ENCODE measurements at regions not wholly inside any gene's neighbourhood (a gene's known extent, or its start where the extent isn't known, plus 50 kb on each side); places are given as distances from the start of the nearest gene placed in this dataset.

DNA sequence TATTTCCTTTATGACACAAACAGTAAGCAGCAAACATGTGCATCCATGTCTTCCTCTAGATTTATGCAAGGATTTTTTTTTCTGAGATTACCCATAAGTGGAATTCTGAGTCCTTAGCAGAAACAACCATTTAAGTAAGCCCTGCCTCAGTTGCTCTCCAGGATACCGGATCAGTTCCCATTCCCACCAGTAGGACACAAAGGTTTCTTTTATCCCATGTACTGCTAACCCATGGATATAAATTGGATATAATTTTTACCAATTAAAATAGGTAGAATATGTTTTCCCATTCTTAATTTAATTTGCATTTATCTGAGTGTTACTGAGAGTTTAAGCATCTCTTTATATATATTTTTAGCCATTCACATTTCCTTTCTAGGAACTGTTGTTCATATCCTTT is 280.9 kb downstream of the FGFR2 start (continued):
- no peak for TF ChIP-seq SKIL (IDR thresholded peaks at IDR 0.05; ENCODE audit: low read depth, poor library complexity, severe bottlenecking)

DNA sequence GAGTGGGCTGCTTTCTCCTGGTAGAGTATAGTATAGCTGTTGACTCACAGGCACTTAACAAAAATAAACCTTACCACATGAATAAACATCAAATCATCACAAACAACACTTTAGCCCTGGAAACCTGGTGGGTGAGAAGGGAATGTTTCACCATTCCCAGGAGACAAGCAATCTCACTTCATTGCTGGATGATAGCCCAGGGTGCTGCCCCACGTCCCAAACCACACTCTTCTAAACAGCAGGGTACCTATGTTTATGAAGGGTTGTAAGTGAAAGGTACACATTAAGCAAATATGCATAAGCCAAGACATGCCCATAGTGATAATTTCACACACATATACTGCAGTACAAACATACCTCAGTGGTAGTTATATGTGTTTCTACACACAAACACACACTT is 276.2 kb downstream of the FGFR2 start:
- intact Hi-C loops (cut with micrococcal nuclease; ENCODE audit: unreplicated experiment), result no loop called here
- in situ Hi-C loops (cut with MboI), result no loop called here
- no peak overlapping the region for H3K4me2 ChIP-seq (ENCODE audit: control insufficient read depth, insufficient read depth)
- DNase-seq (ENCODE audit: low read depth, low spot score), result no peak
- ChIA-PET SMC1A (ENCODE audit: uncharacterized antibody, unreplicated experiment) (no interaction called here), RAD21 (ENCODE audit: unreplicated experiment) (no interaction called here), POLR2A (no interaction called here), CTCF (interaction anchor here (0.6 kb wide), 1 partner anchor 62 kb away, joined by 3 read pairs; no protein-coding TSS in a partner anchor)
- H3K4me1 ChIP-seq (ENCODE audit: control insufficient read depth, insufficient read depth, low read length), result no peaks in the 10 kb centered on the region
- H3K79me2 ChIP-seq (ENCODE audit: control insufficient read depth, insufficient read depth, low read length), result no peaks in the 10 kb centered on the region
- FAIRE-seq, result no peak
- no peak overlapping the region for H2AFZ ChIP-seq (ENCODE audit: control insufficient read depth, low read depth, low read length)
- WGBS (ENCODE audit: insufficient coverage, insufficient replicate concordance, low lambda C conversion rate, missing lambda C conversion rate), result 0% methylated on average over 1 of the region's 1 CpG
- no peaks in the 10 kb centered on the region for H4K20me1 ChIP-seq (ENCODE audit: control insufficient read depth, insufficient read depth)
- no peaks in the 10 kb centered on the region for H3K27me3 ChIP-seq (replicated peaks in 1 of 2; ENCODE audit: control insufficient read depth in 2 of 2, insufficient read depth in 2 of 2, low read length in 1 of 2)
- no peaks in the 10 kb centered on the region for H3K36me3 ChIP-seq (ENCODE audit: control insufficient read depth in 2 of 2, insufficient read depth in 2 of 2, low read length in 1 of 2)
- no peak for TF ChIP-seq TCF12 (IDR thresholded peaks at IDR 0.05; ENCODE audit: low read depth, low read length)
- no peak for TF ChIP-seq NFXL1 (IDR thresholded peaks at IDR 0.05; ENCODE audit: borderline replicate concordance)
- TF ChIP-seq HCFC1 (IDR thresholded peaks at IDR 0.05; ENCODE audit: low read length), result no peak
- no peak for TF ChIP-seq YY1 (IDR thresholded peaks at IDR 0.05; ENCODE audit: low read depth, low read length)
- no peak for TF ChIP-seq SREBF1 (IDR thresholded peaks at IDR 0.05; ENCODE audit: low read length)
- TF ChIP-seq MYC (IDR thresholded peaks at IDR 0.05; ENCODE audit: insufficient read depth, insufficient read length, insufficient replicate concordance, low read length, severe bottlenecking), result no peak
- no peak for TF ChIP-seq CBX5 (IDR thresholded peaks at IDR 0.05; ENCODE audit: low read depth)
- TF ChIP-seq HDAC2 (IDR thresholded peaks at IDR 0.05), result no peak
- TF ChIP-seq BRCA1 (IDR thresholded peaks at IDR 0.05; ENCODE audit: low read depth, low read length), result no peak
- TF ChIP-seq ZBED1 (IDR thresholded peaks at IDR 0.05; ENCODE audit: borderline replicate concordance), result no peak
- TF ChIP-seq ZNF622 (IDR thresholded peaks at IDR 0.05), result no peak
- no peak for TF ChIP-seq PML (IDR thresholded peaks at IDR 0.05; ENCODE audit: low read length)
- TF ChIP-seq, protein P1, sequence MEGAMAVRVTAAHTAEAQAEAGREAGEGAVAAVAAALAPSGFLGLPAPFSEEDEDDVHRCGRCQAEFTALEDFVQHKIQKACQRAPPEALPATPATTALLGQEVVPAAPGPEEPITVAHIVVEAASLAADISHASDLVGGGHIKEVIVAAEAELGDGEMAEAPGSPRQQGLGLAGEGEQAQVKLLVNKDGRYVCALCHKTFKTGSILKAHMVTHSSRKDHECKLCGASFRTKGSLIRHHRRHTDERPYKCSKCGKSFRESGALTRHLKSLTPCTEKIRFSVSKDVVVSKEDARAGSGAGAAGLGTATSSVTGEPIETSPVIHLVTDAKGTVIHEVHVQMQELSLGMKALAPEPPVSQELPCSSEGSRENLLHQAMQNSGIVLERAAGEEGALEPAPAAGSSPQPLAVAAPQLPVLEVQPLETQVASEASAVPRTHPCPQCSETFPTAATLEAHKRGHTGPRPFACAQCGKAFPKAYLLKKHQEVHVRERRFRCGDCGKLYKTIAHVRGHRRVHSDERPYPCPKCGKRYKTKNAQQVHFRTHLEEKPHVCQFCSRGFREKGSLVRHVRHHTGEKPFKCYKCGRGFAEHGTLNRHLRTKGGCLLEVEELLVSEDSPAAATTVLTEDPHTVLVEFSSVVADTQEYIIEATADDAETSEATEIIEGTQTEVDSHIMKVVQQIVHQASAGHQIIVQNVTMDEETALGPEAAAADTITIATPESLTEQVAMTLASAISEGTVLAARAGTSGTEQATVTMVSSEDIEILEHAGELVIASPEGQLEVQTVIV (IDR thresholded peaks at IDR 0.05; ENCODE audit: borderline replicate concordance, partially characterized antibody), result no peak
- TF ChIP-seq SMC3 (IDR thresholded peaks at IDR 0.05; ENCODE audit: borderline replicate concordance, low read length), result no peak
- TF ChIP-seq, protein P2, sequence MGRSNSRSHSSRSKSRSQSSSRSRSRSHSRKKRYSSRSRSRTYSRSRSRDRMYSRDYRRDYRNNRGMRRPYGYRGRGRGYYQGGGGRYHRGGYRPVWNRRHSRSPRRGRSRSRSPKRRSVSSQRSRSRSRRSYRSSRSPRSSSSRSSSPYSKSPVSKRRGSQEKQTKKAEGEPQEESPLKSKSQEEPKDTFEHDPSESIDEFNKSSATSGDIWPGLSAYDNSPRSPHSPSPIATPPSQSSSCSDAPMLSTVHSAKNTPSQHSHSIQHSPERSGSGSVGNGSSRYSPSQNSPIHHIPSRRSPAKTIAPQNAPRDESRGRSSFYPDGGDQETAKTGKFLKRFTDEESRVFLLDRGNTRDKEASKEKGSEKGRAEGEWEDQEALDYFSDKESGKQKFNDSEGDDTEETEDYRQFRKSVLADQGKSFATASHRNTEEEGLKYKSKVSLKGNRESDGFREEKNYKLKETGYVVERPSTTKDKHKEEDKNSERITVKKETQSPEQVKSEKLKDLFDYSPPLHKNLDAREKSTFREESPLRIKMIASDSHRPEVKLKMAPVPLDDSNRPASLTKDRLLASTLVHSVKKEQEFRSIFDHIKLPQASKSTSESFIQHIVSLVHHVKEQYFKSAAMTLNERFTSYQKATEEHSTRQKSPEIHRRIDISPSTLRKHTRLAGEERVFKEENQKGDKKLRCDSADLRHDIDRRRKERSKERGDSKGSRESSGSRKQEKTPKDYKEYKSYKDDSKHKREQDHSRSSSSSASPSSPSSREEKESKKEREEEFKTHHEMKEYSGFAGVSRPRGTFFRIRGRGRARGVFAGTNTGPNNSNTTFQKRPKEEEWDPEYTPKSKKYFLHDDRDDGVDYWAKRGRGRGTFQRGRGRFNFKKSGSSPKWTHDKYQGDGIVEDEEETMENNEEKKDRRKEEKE (IDR thresholded peaks at IDR 0.05), result no peak
- no peak overlapping the region for H3K4me3 ChIP-seq
- H3K9me3 ChIP-seq (replicated peaks; ENCODE audit: control insufficient read depth, insufficient read depth, low read length), result no peaks in the 10 kb centered on the region
- no TSS peak for BruUV-seq (replicated peaks)
- H3K9ac ChIP-seq (ENCODE audit: control insufficient read depth, insufficient read depth, low read length), result no peak overlapping the region
- no peak for ATAC-seq
- H3K27ac ChIP-seq (ENCODE audit: control insufficient read depth, insufficient read depth), result no peak overlapping the region

Data from GM12878 (cell line).